Astrocyte (in vitro differentiated cells and primary cell): ENCODE measurements at regions not wholly inside any gene's neighbourhood (a gene's known extent, or its start where the extent isn't known, plus 50 kb on each side); places are given as distances from the start of the nearest gene placed in this dataset.

Source experiments
- EZH2 ChIP-seq: IDR thresholded peaks from 2 replicates; pipeline ENCODE4 v1.6.1; 2012; ENCODE audit warnings: mild to moderate bottlenecking, low read length, inconsistent platforms; ENCODE audit not compliant: insufficient read depth
- TF ChIP-seq, protein P1 (sequence below): IDR thresholded peaks from 2 replicates; pipeline ENCODE4 v1.5.1; 2011; ENCODE audit warnings: low read depth, mild to moderate bottlenecking, inconsistent platforms, low read length, moderate library complexity; ENCODE audit not compliant: insufficient read depth

DNA sequence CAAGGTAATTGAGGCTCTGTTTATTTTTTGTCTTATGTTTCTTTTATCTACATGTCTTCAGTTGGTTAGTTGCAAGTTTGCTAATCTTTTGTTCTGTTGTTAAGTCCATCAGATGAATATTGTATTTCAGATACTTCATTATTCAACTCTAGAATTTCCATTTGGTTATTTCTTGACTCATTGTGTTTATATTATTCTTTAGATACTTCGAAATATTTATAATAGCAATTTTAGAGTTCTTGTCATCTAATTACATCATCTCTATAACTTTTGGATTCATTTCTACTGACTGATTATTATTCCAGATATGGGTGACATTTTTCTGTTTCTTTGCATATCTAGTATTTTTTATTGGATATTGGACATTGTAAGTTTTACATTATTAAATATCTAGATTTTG lies 405.6 kb downstream of the PLPP3 start:
- TF ChIP-seq, protein P1, sequence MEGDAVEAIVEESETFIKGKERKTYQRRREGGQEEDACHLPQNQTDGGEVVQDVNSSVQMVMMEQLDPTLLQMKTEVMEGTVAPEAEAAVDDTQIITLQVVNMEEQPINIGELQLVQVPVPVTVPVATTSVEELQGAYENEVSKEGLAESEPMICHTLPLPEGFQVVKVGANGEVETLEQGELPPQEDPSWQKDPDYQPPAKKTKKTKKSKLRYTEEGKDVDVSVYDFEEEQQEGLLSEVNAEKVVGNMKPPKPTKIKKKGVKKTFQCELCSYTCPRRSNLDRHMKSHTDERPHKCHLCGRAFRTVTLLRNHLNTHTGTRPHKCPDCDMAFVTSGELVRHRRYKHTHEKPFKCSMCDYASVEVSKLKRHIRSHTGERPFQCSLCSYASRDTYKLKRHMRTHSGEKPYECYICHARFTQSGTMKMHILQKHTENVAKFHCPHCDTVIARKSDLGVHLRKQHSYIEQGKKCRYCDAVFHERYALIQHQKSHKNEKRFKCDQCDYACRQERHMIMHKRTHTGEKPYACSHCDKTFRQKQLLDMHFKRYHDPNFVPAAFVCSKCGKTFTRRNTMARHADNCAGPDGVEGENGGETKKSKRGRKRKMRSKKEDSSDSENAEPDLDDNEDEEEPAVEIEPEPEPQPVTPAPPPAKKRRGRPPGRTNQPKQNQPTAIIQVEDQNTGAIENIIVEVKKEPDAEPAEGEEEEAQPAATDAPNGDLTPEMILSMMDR: no peak
- no peak for TF ChIP-seq EZH2
